Upper lobe of left lung (tissue), 6 donors: ENCODE measurements at regions not wholly inside any gene's neighbourhood (a gene's known extent, or its start where the extent isn't known, plus 50 kb on each side); places are given as distances from the start of the nearest gene placed in this dataset.

Source experiments
- ATAC-seq, 2 donors: fragments of 200-7000 bp; cut with Tn5 transposase; one replicate each; pipeline ENCODE4 v1.9.1; 2022; ENCODE audit warnings: mild to moderate bottlenecking in 2 of 2, moderate library complexity in 2 of 2; ENCODE audit not compliant: low FRiP score in 2 of 2
- DNase-seq, 2 donors: peaks; one replicate each; pipeline ENCODE4 v3.0.0-alpha.2; 2019 to 2020
- H3K27ac ChIP-seq, 4 donors: fragments of 200-600 bp; sonication (generic); one replicate each; pipeline ENCODE4 v1.5.1; 2016 to 2019
- H3K27me3 ChIP-seq, 4 donors: fragments of 200-600 bp; sonication (generic); one replicate each; pipeline ENCODE4 v1.5.1; 2017 to 2019
- H3K36me3 ChIP-seq, 4 donors: fragments of 200-600 bp; sonication (generic); one replicate each; pipeline ENCODE4 v1.5.1; 2016 to 2019
- H3K4me1 ChIP-seq, 4 donors: fragments of 200-600 bp; sonication (generic); one replicate each; pipeline ENCODE4 v1.5.1; 2018 to 2019
- H3K4me3 ChIP-seq, 4 donors: fragments of 200-600 bp; sonication (generic); one replicate each; pipeline ENCODE4 v1.5.1; 2017 to 2019; ENCODE audit warnings: mild to moderate bottlenecking in 2 of 4, moderate library complexity in 1 of 4
- H3K9me3 ChIP-seq, 4 donors: fragments of 200-600 bp; sonication (generic); one replicate each; pipeline ENCODE4 v1.5.1; 2018 to 2019
- EP300 ChIP-seq, 4 donors: sonication (generic); formaldehyde crosslinking; IDR thresholded peaks; one replicate each; pipeline ENCODE4 v1.5.1; 2017; ENCODE audit warnings: antibody characterized with exemption in 4 of 4, control low read depth in 2 of 4
- POLR2A ChIP-seq, 4 donors: fragments of 450-650 bp; IDR thresholded peaks; one replicate each; pipeline ENCODE4 v1.5.1; 2016 to 2017; ENCODE audit warnings: antibody characterized with exemption in 4 of 4, mild to moderate bottlenecking in 2 of 4
- POLR2AphosphoS5 ChIP-seq, 2 donors: sonication (generic); formaldehyde crosslinking; IDR thresholded peaks; one replicate each; pipeline ENCODE4 v1.5.1; 2017; ENCODE audit warnings: antibody characterized with exemption in 2 of 2
- WGBS, 2 donors: methylation state at CpG; one replicate each; pipeline ENCODE4 v1.1.5; 2017 to 2018; 5-methylcytosine and 5-hydroxymethylcytosine counted together
- TF ChIP-seq, protein P1 (sequence below), 6 experiments: fragments of 450-650 bp in 4 of 6; fragments of 200-600 bp in 2 of 6; sonication (generic) in 2 of 6; IDR thresholded peaks; one replicate each; pipeline ENCODE4 v1.5.1; 2016 to 2019; ENCODE audit warnings: antibody characterized with exemption in 6 of 6
- donor health status: DM: no; HTN: no; CAD: no; lungs with moderate emphysema.
- donor health status: DM: no; HTN: yes; CAD: no; lungs with severe emphysema.

DNA sequence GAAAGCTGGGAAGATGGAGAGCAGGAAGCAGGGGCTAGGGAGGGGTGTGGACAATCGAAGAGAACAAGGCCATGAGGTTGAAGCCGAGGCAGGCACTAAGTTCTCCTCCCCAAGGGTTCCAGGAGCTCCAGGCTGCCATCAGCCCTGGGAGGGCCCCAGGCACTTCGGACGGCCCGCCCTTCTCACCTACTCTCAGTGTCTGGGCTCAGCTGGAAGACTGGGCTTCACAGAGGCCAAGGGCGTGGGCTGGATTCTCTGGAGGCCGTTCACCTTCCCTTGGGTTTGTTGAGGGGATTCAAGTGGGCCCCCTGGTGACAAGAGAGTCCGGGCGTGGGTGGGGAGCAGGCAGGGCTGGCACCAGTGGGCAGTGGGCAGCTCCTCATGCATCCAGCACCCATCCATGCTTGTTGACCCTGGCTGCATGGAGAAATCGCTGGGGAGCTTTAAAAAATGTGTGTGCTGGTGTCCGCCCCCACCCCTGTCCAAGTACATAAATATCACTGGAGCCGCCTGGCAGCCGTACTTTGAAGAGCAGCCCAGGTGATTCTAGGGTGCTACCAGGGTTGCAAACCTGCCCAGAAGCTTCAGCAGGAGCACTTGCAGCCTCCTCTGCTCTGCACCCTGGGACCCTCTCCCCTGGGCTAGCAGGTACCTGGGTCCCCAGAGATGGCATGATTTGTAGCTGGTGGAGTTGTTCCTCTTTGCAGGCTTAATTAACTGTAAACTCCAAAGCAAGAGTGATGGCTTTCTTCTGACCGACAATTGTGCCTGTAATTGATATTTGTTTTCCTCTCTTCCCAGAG lies 74.3 kb downstream of the RTL6 start:
- ATAC-seq (no peak), DNase-seq (peak; percentile 12 to 27)
- WGBS, 2 donors, result 72 to 78% methylated on average over 5 to 13 of the region's 14 CpGs

GRCh38 chr22:44422746-44423380 lies 75.2 kb downstream of the RTL6 start:
- Histone ChIP-seq H3K27me3 (no peaks in the 10 kb centered on the region), H3K9me3 (peaks cover 0 to 12% (median 7%) of the 10 kb centered on the region in 4 donors), H3K4me3 (no peak overlapping the region), H3K27ac (no peak overlapping the region), H3K36me3 (no peaks in the 10 kb centered on the region), H3K4me1 (peaks cover 0 to 11% (median 0%) of the 10 kb centered on the region in 4 donors)
- ATAC-seq (no peak), DNase-seq (peak in 1 of 2 donors; percentile 18)
- TF ChIP-seq POLR2AphosphoS5 (IDR thresholded peaks at IDR 0.05) (no peak), POLR2A (IDR thresholded peaks at IDR 0.05) (no peak), EP300 (IDR thresholded peaks at IDR 0.05) (no peak)
- TF ChIP-seq, protein P1, sequence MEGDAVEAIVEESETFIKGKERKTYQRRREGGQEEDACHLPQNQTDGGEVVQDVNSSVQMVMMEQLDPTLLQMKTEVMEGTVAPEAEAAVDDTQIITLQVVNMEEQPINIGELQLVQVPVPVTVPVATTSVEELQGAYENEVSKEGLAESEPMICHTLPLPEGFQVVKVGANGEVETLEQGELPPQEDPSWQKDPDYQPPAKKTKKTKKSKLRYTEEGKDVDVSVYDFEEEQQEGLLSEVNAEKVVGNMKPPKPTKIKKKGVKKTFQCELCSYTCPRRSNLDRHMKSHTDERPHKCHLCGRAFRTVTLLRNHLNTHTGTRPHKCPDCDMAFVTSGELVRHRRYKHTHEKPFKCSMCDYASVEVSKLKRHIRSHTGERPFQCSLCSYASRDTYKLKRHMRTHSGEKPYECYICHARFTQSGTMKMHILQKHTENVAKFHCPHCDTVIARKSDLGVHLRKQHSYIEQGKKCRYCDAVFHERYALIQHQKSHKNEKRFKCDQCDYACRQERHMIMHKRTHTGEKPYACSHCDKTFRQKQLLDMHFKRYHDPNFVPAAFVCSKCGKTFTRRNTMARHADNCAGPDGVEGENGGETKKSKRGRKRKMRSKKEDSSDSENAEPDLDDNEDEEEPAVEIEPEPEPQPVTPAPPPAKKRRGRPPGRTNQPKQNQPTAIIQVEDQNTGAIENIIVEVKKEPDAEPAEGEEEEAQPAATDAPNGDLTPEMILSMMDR (IDR thresholded peaks at IDR 0.05), result no peak
- 31 to 53% methylated on average over 12 of the region's 12 CpGs for WGBS, 2 donors

More for the DNA sequence above, 74.3 kb downstream of the RTL6 start:
- no peak overlapping the region for H3K4me3 ChIP-seq
- H3K9me3 ChIP-seq, result peaks cover 0 to 12% (median 7%) of the 10 kb centered on the region in 4 donors
- TF ChIP-seq EP300 (IDR thresholded peaks at IDR 0.05) (no peak), POLR2AphosphoS5 (IDR thresholded peaks at IDR 0.05) (no peak), POLR2A (IDR thresholded peaks at IDR 0.05) (no peak)
- TF ChIP-seq, protein P1 (IDR thresholded peaks at IDR 0.05), result no peak
- no peak overlapping the region for H3K27ac ChIP-seq
- H3K4me1 ChIP-seq, result peaks cover 0 to 11% (median 0%) of the 10 kb centered on the region in 4 donors
- H3K27me3 ChIP-seq, result no peaks in the 10 kb centered on the region
- H3K36me3 ChIP-seq, result no peaks in the 10 kb centered on the region

GRCh38 chr22:44419429-44419828 lies 78.6 kb downstream of the RTL6 start:
- no peak overlapping the region for H3K4me3 ChIP-seq
- 85 to 88% methylated on average over 1 of the region's 1 CpG for WGBS, 2 donors
- H3K9me3 ChIP-seq, result peaks cover 0 to 12% (median 7%) of the 10 kb centered on the region in 4 donors
- ATAC-seq (no peak), DNase-seq (no peak)
- TF ChIP-seq, protein P1 (IDR thresholded peaks at IDR 0.05), result no peak
- TF ChIP-seq POLR2A (IDR thresholded peaks at IDR 0.05) (no peak), POLR2AphosphoS5 (IDR thresholded peaks at IDR 0.05) (no peak), EP300 (IDR thresholded peaks at IDR 0.05) (no peak)
- H3K4me1 ChIP-seq, result peaks cover 0 to 11% (median 0%) of the 10 kb centered on the region in 4 donors
- no peaks in the 10 kb centered on the region for H3K36me3 ChIP-seq
- H3K27ac ChIP-seq, result no peak overlapping the region
- no peaks in the 10 kb centered on the region for H3K27me3 ChIP-seq

DNA sequence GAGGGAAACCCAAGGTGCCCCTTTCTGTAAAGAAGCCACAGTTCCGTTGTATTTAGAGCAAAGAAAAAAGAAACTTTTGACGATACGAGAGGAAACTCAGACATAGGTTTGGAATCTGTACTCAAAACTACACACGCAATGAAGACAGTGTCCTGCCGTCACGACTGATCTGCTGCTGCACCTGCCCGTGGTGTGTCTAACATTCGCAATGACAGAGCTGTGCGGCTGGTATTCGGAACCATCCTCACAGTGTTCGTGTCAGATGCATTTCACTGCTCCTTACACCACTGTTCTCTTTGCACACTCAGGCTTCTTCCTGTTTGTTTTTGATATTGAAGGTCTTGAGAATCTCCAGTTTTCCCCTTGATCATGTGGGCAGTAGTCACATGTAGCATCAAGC lies 84.8 kb downstream of the RTL6 start:
- DNase-seq, result no peak
- no peak overlapping the region for H3K4me3 ChIP-seq
- no peaks in the 10 kb centered on the region for H3K36me3 ChIP-seq
- no peak overlapping the region for H3K27ac ChIP-seq
- whole genome bisulfite sequencing, 2 donors, result 86 to 89% methylated on average over 11 of the region's 11 CpGs
- TF ChIP-seq, protein P1 (IDR thresholded peaks at IDR 0.05), result no peak
- no peak for TF ChIP-seq POLR2AphosphoS5 (IDR thresholded peaks at IDR 0.05)
- no peak for TF ChIP-seq EP300 (IDR thresholded peaks at IDR 0.05)
- TF ChIP-seq POLR2A (IDR thresholded peaks at IDR 0.05), result no peak
- no peaks in the 10 kb centered on the region for H3K9me3 ChIP-seq
- no peak for ATAC-seq
- H3K4me1 ChIP-seq, result no peaks in the 10 kb centered on the region
- H3K27me3 ChIP-seq, result no peaks in the 10 kb centered on the region
